Trophoblast cell (in vitro differentiated cells and primary cell): ENCODE measurements at regions not wholly inside any gene's neighbourhood (a gene's known extent, or its start where the extent isn't known, plus 50 kb on each side); places are given as distances from the start of the nearest gene placed in this dataset.

ENCODE experiments used
- DNase-seq, 2 donors: peaks; one replicate each; pipeline ENCODE4 v3.0.0-alpha.2; 2016
- H2AFZ ChIP-seq: 2 replicates; pipeline ENCODE4 v1.6.1; 2013; ENCODE audit warnings: low read length, moderate library complexity, mild to moderate bottlenecking; ENCODE audit not compliant: insufficient read depth, poor library complexity
- H2AK5ac ChIP-seq: 2 replicates; pipeline ENCODE4 v1.6.1; 2013; ENCODE audit warnings: mild to moderate bottlenecking, low read length
- H2BK120ac ChIP-seq: 2 replicates; pipeline ENCODE4 v1.6.1; 2013; ENCODE audit warnings: low read length, mild to moderate bottlenecking, moderate library complexity; ENCODE audit not compliant: insufficient read depth, poor library complexity
- H2BK12ac ChIP-seq: 2 replicates; pipeline ENCODE4 v1.6.1; 2013; ENCODE audit warnings: mild to moderate bottlenecking, low read length, moderate library complexity
- H2BK5ac ChIP-seq: 2 replicates; pipeline ENCODE4 v1.6.1; 2013; ENCODE audit warnings: low read length, low read depth, moderate library complexity, mild to moderate bottlenecking; ENCODE audit not compliant: poor library complexity
- H3K14ac ChIP-seq: 2 replicates; pipeline ENCODE4 v1.6.1; 2013; ENCODE audit warnings: mild to moderate bottlenecking, low read length
- H3K18ac ChIP-seq: 2 replicates; pipeline ENCODE4 v1.6.1; 2013; ENCODE audit warnings: mild to moderate bottlenecking, low read length
- H3K23ac ChIP-seq: 2 replicates; pipeline ENCODE4 v1.6.1; 2013; ENCODE audit warnings: low read length
- H3K27ac ChIP-seq: 2 replicates; pipeline ENCODE4 v1.5.1; 2013; ENCODE audit warnings: low read depth, mild to moderate bottlenecking, inconsistent platforms, low read length, moderate library complexity
- H3K27me3 ChIP-seq: 2 replicates; pipeline ENCODE4 v1.6.1; 2013; ENCODE audit warnings: inconsistent platforms, mild to moderate bottlenecking, low read length, moderate library complexity; ENCODE audit not compliant: insufficient read depth
- H3K36me3 ChIP-seq, 2 experiments: 1 replicate in 1 of 2; 2 replicates in 1 of 2; pipeline ENCODE4 v1.6.1; 2013; ENCODE audit warnings: low read length in 2 of 2, mild to moderate bottlenecking in 2 of 2, moderate library complexity in 1 of 2; ENCODE audit not compliant: insufficient read depth in 2 of 2, control insufficient read depth in 1 of 2
- H3K4ac ChIP-seq: 2 replicates; pipeline ENCODE4 v1.6.1; 2013; ENCODE audit warnings: low read depth, mild to moderate bottlenecking, low read length, moderate library complexity
- H3K4me1 ChIP-seq, 2 experiments: 1 replicate in 1 of 2; 2 replicates in 1 of 2; pipeline ENCODE4 v1.6.1; 2013; ENCODE audit warnings: low read length in 2 of 2, mild to moderate bottlenecking in 2 of 2, moderate library complexity in 1 of 2; ENCODE audit not compliant: insufficient read depth in 2 of 2, control insufficient read depth in 1 of 2
- H3K4me2 ChIP-seq: 2 replicates; pipeline ENCODE4 v1.6.1; 2013; ENCODE audit warnings: inconsistent platforms, mild to moderate bottlenecking, low read length, moderate library complexity
- H3K4me3 ChIP-seq: 2 replicates; pipeline ENCODE4 v1.5.1; 2013; ENCODE audit warnings: mild to moderate bottlenecking, low read depth, low read length, inconsistent platforms
- H3K79me1 ChIP-seq: one replicate; pipeline ENCODE4 v1.6.1; 2013; ENCODE audit warnings: low read length
- H3K79me2 ChIP-seq: 2 replicates; pipeline ENCODE4 v1.6.1; 2013; ENCODE audit warnings: low read length, mild to moderate bottlenecking; ENCODE audit not compliant: control insufficient read depth, insufficient read depth, poor library complexity
- H3K9ac ChIP-seq: 2 replicates; pipeline ENCODE4 v1.6.1; 2013; ENCODE audit warnings: mild to moderate bottlenecking, low read length
- H3K9me3 ChIP-seq: 2 replicates; pipeline ENCODE4 v1.6.1; 2013; ENCODE audit warnings: low read depth, mild to moderate bottlenecking, control low read depth, inconsistent platforms, low read length; ENCODE audit not compliant: insufficient read depth
- H4K12ac ChIP-seq: 2 replicates; pipeline ENCODE4 v1.6.1; 2013; ENCODE audit warnings: low read depth, mild to moderate bottlenecking, low read length, moderate library complexity
- H4K8ac ChIP-seq: 2 replicates; pipeline ENCODE4 v1.6.1; 2013; ENCODE audit warnings: low read depth, mild to moderate bottlenecking, low read length, moderate library complexity
- H4K91ac ChIP-seq: one replicate; pipeline ENCODE4 v1.6.1; 2013; ENCODE audit warnings: low read depth, mild to moderate bottlenecking, low read length, moderate library complexity
- WGBS: extraction: QIAGEN DNeasy Blood & Tissue Kit; methylation state at CpG from one replicate; pipeline ENCODE4 v1.1.7; 2013; ENCODE audit warnings: missing lambda C conversion rate; ENCODE audit not compliant: insufficient read length, insufficient coverage; ENCODE audit errors: extremely low coverage; 5-methylcytosine and 5-hydroxymethylcytosine counted together

- H3K4ac ChIP-seq, result no peak overlapping the region
- no peak overlapping the region for H3K23ac ChIP-seq
- no peak overlapping the region for H3K14ac ChIP-seq
- WGBS, result no CpG with 5 or more reads among the region's 4 CpGs
- no peak overlapping the region for H3K9ac ChIP-seq
- H4K8ac ChIP-seq, result no peak overlapping the region
- H2BK120ac ChIP-seq, result no peak overlapping the region
- H4K12ac ChIP-seq, result no peak overlapping the region
- H3K9me3 ChIP-seq, result no peaks in the 10 kb centered on the region
- no peak overlapping the region for H3K4me2 ChIP-seq
- H3K18ac ChIP-seq, result no peak overlapping the region
- no peak overlapping the region for H4K91ac ChIP-seq
- no peaks in the 10 kb centered on the region for H3K27me3 ChIP-seq
- no peak for DNase-seq
- no peaks in the 10 kb centered on the region for H3K79me2 ChIP-seq
- no peak overlapping the region for H3K4me3 ChIP-seq
- no peak overlapping the region for H2BK12ac ChIP-seq
- H2AFZ ChIP-seq, result no peak overlapping the region
- no peaks in the 10 kb centered on the region for H3K79me1 ChIP-seq
- H3K36me3 ChIP-seq, result no peaks in the 10 kb centered on the region
- H3K4me1 ChIP-seq, result no peaks in the 10 kb centered on the region
- no peak overlapping the region for H3K27ac ChIP-seq
- H2BK5ac ChIP-seq, result no peak overlapping the region
- no peak overlapping the region for H2AK5ac ChIP-seq
These were observed 201.8 kb upstream of the LMO3 start for GRCh38 chr12:16807731-16808130.

GRCh38 chr12:16796168-16796567 is 190.2 kb upstream of the LMO3 start:
- no peak for DNase-seq
- Histone ChIP-seq H3K9me3 (no peaks in the 10 kb centered on the region), H4K12ac (no peak overlapping the region), H4K91ac (no peak overlapping the region), H2BK12ac (no peak overlapping the region), H3K4me2 (no peak overlapping the region), H3K14ac (no peak overlapping the region), H2AFZ (no peak overlapping the region), H3K9ac (no peak overlapping the region), H4K8ac (no peak overlapping the region), H3K79me2 (no peaks in the 10 kb centered on the region), H3K27ac (no peak overlapping the region), H3K79me1 (no peaks in the 10 kb centered on the region), H3K18ac (no peak overlapping the region), H2BK5ac (no peak overlapping the region), H3K23ac (no peak overlapping the region), H3K36me3 (no peaks in the 10 kb centered on the region), H2BK120ac (no peak overlapping the region), H3K4me3 (no peak overlapping the region), H3K4me1 (no peaks in the 10 kb centered on the region), H3K27me3 (no peaks in the 10 kb centered on the region), H3K4ac (no peak overlapping the region), H2AK5ac (no peak overlapping the region)
- no CpG with 5 or more reads among the region's 1 CpG for WGBS

- Histone ChIP-seq H2AFZ (no peak overlapping the region), H3K36me3 (no peaks in the 10 kb centered on the region), H2BK5ac (no peak overlapping the region), H2AK5ac (no peak overlapping the region), H2BK12ac (no peak overlapping the region), H3K14ac (no peak overlapping the region), H3K79me2 (no peaks in the 10 kb centered on the region), H3K27ac (no peak overlapping the region), H3K79me1 (no peaks in the 10 kb centered on the region), H3K4me2 (no peak overlapping the region), H3K4me1 (no peaks in the 10 kb centered on the region), H3K4ac (no peak overlapping the region), H3K9me3 (no peaks in the 10 kb centered on the region), H3K4me3 (no peak overlapping the region), H4K8ac (no peak overlapping the region), H4K91ac (no peak overlapping the region), H3K27me3 (no peaks in the 10 kb centered on the region), H4K12ac (no peak overlapping the region), H3K23ac (no peak overlapping the region), H3K9ac (no peak overlapping the region), H2BK120ac (no peak overlapping the region), H3K18ac (no peak overlapping the region)
- WGBS, result no CpG with 5 or more reads among the region's 8 CpGs
- DNase-seq, result no peak
These were observed 183.3 kb upstream of the LMO3 start for GRCh38 chr12:16789204-16789790.

GRCh38 chr12:16788506-16789203 is 182.7 kb upstream of the LMO3 start:
- H3K18ac ChIP-seq, result no peak overlapping the region
- no CpG with 5 or more reads among the region's 5 CpGs for WGBS
- no peak overlapping the region for H3K14ac ChIP-seq

More at GRCh38 chr12:16788506-16789203, 182.7 kb upstream of the LMO3 start:
- H2AFZ ChIP-seq, result no peak overlapping the region
- H3K27me3 ChIP-seq, result no peaks in the 10 kb centered on the region
- H3K27ac ChIP-seq, result no peak overlapping the region
- H3K4me2 ChIP-seq, result no peak overlapping the region
- no peak overlapping the region for H2BK12ac ChIP-seq
- H3K4me3 ChIP-seq, result no peak overlapping the region
- H3K4me1 ChIP-seq, result no peaks in the 10 kb centered on the region
- no peak overlapping the region for H3K9ac ChIP-seq
- H3K4ac ChIP-seq, result no peak overlapping the region
- H3K9me3 ChIP-seq, result no peaks in the 10 kb centered on the region
- H3K36me3 ChIP-seq, result no peaks in the 10 kb centered on the region
- DNase-seq, result no peak
- no peak overlapping the region for H4K8ac ChIP-seq
- H3K79me2 ChIP-seq, result no peaks in the 10 kb centered on the region
- H2BK120ac ChIP-seq, result no peak overlapping the region
- no peaks in the 10 kb centered on the region for H3K79me1 ChIP-seq
- no peak overlapping the region for H2AK5ac ChIP-seq
- no peak overlapping the region for H4K12ac ChIP-seq
- no peak overlapping the region for H3K23ac ChIP-seq
- no peak overlapping the region for H2BK5ac ChIP-seq
- H4K91ac ChIP-seq, result no peak overlapping the region
